Activated naive CD4-positive, alpha-beta T cell treated with anti-CD3 and anti-CD28 coated beads, Interleukin-2, amount 50 U/mL, for 16 hours (primary cell): ENCODE measurements at regions not wholly inside any gene's neighbourhood (a gene's known extent, or its start where the extent isn't known, plus 50 kb on each side); places are given as distances from the start of the nearest gene placed in this dataset.
"Not testable (repeated sequence)": the region's sequence is repeated elsewhere in the genome, so short reads cannot be mapped to it uniquely, and the experiment has no call there.

ENCODE experiments used
- DNase-seq: peaks from one replicate; pipeline ENCODE4 v3.0.0-alpha.2; 2020

- not testable (repeated sequence) for DNase-seq
These were observed 253.7 kb downstream of the SPATA31A6 start for GRCh38 chr9:42437057-42437759.

DNA sequence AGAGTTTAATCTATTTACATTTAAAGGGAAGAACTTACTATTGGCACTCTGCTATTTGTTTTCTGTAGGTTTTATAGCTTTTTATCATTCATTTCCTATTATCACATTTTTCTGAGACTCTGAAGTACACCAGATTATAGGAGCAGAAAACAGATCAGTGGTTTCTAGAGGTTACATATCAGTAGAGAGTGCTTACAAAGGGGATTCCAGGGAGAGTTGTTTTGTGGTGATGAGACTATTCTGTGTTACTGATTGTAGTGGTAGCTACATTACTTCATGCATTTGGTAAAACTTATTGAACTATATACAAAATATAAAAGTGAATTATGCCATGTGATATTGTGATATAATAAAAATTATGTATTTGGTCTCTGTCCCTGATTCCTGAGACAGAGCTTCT lies 259.2 kb downstream of the SPATA31A6 start:
- not testable (repeated sequence) for DNase-seq

GRCh38 chr9:42443414-42443813 lies 260.0 kb downstream of the SPATA31A6 start:
- DNase-seq, result not testable (repeated sequence)

- not testable (repeated sequence) for DNase-seq
These were observed 278.0 kb downstream of the SPATA31A6 start for GRCh38 chr9:42461436-42461835.

DNA sequence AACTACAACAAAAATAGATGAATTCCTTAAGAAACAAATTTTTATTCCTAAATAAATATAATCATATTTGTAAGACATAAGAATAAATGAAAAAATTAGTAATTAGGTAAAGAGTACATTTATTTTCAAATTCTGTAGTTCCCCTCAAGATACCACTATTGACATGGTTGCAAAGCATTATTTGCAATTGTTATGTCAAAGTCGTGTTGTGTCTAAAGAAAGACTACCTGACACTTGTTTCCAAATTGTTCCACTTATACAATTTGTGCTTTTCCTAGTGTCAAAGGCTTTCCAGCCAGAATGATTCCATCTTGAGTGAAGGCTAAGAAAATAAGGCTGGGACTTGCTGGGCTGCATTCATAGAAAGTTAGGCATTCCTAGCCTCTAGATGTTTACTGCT lies 278.4 kb downstream of the SPATA31A6 start:
- not testable (repeated sequence) for DNase-seq

- not testable (repeated sequence) for DNase-seq
These were observed 280.5 kb downstream of the SPATA31A6 start for GRCh38 chr9:42463981-42464380.

- DNase-seq, result not testable (repeated sequence)
These were observed 287.1 kb downstream of the SPATA31A6 start for GRCh38 chr9:42470577-42470976.

- DNase-seq, result not testable (repeated sequence)
These were observed 307.5 kb downstream of the SPATA31A6 start for GRCh38 chr9:42490989-42491388.

DNA sequence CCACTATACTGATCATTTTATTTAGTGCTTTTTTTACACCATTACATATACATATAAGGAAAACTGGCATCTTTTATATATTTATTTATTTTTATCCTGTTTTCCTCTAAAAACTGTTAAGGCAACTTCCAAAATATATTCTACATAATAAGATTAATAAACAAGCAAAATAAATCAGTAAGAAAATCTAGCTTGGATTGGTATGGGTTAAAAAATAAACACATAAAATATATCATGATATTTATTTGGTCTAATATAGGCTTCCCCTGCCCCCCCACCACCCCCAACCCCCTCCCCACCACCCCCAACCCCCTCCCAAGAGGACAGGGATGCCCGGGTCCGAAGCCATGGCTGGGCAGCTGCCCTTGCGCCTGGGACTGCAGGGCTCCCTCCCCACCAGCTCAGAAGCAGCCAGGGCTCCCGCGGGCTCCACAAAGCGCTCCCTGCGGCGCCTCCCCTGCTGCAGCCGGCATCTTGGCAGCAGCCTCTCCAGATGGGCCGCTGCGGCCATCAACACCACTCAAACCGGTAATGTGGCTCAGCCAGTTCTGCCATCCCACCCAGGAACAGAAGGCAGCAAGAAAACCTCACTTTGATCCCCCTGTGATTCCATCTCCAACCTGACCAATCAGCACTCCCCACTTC lies 319.3 kb downstream of the SPATA31A6 start:
- not testable (repeated sequence) for DNase-seq

DNA sequence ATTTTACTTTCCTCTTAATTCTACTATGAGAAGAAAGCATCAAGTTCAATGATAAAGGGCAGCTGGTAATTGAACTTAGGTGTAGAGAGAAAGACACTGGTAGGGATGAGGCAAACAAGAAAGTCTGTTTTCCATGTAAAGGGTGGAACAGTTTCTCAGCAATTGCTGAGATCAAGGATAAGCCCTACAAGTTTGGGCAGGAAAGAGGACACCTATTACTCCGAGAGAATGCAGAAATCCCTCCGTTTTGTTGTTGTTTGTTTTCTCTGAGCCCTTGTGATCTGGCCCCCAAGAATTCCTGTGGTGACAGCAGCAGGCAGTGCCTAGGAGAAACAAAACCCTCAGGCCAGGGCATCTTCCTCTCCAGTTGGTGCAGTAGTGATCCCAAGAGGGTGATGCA lies 324.7 kb downstream of the SPATA31A6 start:
- DNase-seq, result not testable (repeated sequence)

GRCh38 chr9:42513535-42513934 lies 330.1 kb downstream of the SPATA31A6 start:
- not testable (repeated sequence) for DNase-seq

GRCh38 chr9:42534325-42534983 lies 351.0 kb downstream of the SPATA31A6 start:
- DNase-seq, result not testable (repeated sequence)

DNA sequence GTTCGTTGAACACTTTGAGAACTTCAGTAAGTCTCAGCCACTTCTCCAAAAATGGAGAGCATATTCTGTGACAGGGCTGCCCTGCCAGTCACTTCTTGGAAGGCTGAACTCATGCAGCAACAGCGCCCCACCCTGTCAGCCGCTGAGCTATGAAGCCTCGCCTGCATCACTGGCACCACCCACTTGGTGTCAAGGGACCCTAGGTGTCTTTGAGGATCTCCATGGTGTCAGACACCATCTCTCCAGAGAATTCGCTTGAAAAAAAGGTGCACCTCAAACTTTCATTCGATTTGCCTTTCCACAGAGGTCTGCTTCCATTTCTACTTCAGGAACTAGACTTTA lies 351.5 kb downstream of the SPATA31A6 start:
- peak; percentile 10 for DNase-seq

DNA sequence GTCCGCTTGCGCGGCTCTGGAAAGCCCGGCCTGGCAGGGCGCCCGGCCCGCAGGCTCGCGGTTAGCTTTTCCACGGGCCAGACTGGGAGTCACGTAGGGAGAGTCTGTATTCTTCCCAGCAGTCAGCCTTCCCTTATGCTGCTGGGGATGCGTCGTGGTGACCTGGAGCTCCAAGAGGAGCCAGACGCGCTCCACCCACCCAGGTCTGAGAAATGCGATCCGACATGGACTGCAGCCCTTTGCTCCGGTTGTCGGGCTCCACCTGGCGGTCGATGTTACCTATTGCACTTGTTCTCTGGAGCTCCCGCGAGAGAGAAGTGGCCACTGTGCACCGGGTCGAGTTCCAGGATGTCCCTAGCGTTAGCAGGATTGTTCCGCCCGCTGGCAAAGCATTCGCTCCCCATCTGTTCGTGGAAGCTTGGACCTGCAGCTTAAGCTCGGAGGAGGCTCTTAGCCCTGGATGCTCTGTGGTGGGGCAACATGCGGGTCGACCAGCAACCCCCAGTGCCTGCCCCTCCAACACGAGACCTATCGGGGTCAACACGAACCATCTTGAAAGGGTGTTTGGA lies 367.4 kb downstream of the SPATA31A6 start:
- DNase-seq, result not testable (repeated sequence)

- not testable (repeated sequence) for DNase-seq
These were observed 385.1 kb downstream of the SPATA31A6 start for GRCh38 chr9:42568530-42568929.

GRCh38 chr9:42568942-42569556 lies 385.6 kb downstream of the SPATA31A6 start:
- DNase-seq, result peak; percentile 7

DNA sequence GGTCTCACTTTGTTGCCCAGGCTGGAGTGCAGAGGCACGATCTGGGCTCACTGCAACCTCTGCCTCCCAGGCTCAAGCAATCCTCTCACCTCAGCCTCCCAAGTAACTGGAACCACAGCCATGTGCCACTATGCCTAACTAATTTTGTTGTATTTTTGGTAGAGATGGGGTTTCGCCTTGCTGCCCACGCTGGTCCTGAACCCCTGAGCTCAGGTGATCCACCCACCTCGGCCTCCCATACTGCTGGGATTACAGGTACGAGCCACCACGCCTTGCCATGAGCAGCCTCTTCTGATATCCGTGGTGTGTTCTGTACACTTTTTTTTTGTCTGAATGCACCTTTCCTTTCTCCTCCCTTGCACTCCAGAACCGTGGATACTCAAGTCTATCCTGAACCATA lies 394.4 kb downstream of the SPATA31A6 start:
- not testable (repeated sequence) for DNase-seq
